NCI-H187 (cell line): ENCODE measurements at regions not wholly inside any gene's neighbourhood (a gene's known extent, or its start where the extent isn't known, plus 50 kb on each side); places are given as distances from the start of the nearest gene placed in this dataset.

Experiments
- DNase-seq, 2 experiments: peaks; one replicate each; lab custom pipeline; 2025; lab: John Stamatoyannopoulos, UW

GRCh38 chr12:77493302-77494168, 337.2 kb upstream of the NAV3 start:
- no peak for DNase-seq

- DNase-seq, result no peak
Measured at GRCh38 chr12:77492536-77492935, 338.2 kb upstream of the NAV3 start.

GRCh38 chr12:77489331-77489970, 341.2 kb upstream of the NAV3 start:
- no peak for DNase-seq

- DNase-seq, result no peak
Measured at GRCh38 chr12:77488041-77488620, 342.6 kb upstream of the NAV3 start.

DNA sequence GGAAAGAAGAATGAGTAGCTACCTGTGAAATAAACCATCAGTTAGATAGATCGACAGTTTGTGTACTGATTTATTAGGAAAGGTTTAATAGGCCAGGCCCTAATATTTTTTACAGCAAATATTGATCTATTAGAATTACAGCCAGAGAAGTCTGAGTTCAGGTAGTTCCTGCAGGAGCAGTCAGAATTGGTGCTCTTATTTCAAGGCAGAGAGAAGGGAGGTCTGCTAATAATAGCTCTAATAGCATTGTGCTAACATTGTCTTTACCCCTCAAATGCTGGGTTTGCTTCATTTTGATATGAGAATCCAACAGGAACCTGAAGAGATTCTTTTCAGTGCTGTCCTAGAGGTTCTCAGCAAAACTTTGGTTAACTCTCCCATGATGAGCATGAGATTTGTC, 343.8 kb upstream of the NAV3 start:
- DNase-seq, result no peak

GRCh38 chr12:77485961-77486854, 344.5 kb upstream of the NAV3 start:
- no peak for DNase-seq

DNA sequence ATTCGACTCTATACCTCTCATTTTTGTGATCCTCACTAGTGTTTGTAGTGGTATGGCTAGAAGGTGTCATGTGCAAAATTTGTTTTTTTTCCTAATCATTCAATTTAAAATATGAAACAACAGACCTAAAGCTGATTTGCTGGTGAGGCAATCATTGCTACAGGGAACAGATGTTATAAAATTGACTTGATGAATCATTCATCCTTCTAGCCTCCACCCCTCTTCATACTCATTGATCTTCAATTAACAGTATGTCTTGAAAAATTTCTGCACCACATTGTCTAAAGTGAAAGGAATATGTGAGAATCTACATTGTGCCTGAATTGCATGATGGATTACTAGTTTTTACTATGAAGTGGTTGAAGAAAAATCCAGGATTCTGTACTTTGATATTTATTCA, 349.0 kb upstream of the NAV3 start:
- DNase-seq, result no peak

DNA sequence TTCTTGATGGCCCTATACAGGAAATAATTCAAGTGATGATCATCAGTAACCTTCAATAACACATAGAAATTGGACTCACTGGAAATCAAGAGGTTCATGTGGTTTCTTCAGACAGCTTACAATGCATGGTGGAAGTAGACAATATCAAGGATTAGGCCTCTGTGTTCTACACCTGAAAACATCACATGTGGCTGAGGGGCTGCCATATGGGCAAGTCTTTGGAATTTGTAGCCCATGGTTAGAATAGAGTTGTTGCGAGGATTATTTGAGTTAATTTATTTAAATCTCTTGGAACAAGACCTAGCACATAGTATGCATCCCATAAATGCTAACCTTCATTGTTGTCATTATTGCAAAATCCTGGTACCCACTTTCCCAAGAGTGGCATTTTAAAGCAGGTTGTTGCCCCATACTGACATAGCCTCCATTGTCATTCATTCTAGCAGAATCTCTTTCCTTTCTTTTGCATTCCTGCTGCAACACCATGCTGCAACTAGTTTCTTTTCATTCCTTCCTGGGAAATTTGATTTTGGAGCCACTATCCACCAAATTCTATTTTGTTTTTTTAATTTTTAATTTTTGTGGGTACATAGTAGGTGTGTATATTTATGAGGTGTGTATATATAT, 352.7 kb upstream of the NAV3 start:
- DNase-seq, result no peak

- no peak for DNase-seq
Measured at GRCh38 chr12:77471801-77472200, 358.9 kb upstream of the NAV3 start.

GRCh38 chr12:77469578-77470333, 360.9 kb upstream of the NAV3 start:
- DNase-seq, result no peak

DNA sequence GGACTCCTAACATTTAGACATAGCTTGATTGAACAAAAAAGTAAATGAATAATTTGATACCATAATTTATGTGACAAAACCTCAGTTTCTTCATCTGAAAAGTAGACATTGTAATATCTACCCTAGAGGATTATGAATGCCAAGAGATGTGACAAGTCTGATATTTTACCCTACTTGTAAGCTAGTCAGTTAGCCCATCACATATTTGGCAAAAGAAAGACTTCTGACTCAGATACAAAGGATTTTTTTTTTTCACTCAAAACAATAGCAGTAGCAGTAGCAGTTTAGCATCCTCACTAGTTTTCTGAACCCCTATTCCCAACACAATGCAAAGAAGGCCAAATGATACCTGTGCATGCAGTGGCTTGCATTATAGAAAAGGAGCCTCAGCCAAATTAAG, 377.3 kb upstream of the E2F7 start:
- DNase-seq, result no peak

DNA sequence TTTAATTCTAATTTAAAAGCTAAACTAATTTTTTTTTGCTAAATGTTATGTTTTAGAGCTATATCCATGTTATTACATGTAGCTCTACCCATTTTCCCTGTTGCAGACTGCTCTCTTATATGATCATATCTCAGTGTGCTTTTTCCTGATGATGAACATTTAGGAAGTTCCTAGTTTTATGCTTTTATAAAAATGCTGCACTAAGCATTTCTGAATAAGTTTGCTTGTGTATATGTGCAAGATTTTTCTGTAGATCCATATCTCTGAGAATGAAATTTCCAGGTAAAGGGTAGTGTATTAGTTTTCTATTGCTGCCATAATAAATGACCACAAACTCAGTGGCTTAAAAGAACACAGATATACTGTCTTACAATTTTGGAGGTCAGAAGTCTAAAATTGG, 374.4 kb upstream of the E2F7 start:
- no peak for DNase-seq

- DNase-seq, result no peak
Measured at GRCh38 chr12:77438644-77439043, 373.3 kb upstream of the E2F7 start.

GRCh38 chr12:77437206-77437605, 371.8 kb upstream of the E2F7 start:
- no peak for DNase-seq

GRCh38 chr12:77435446-77436091, 370.2 kb upstream of the E2F7 start:
- DNase-seq, result no peak

DNA sequence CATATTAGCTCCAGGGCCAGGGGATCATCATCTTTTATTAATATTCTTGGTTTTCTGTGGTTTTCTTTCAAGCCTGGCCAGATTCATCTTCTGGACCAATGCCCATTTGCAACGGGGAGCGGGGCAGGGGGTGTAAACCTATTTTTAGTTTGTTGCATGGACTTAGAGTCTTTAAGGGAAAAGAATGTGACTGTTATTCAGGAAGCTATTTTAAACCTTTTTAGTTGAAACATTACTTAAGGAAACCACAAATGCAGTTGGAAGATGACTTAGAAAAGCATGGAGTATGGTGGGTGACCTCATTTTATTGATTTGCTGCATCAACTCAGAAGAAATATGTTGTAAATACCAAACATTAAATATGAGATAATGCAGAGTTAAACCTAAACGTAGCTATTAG, 368.4 kb upstream of the E2F7 start:
- DNase-seq, result no peak

GRCh38 chr12:77429426-77429825, 364.1 kb upstream of the E2F7 start:
- no peak for DNase-seq

- DNase-seq, result no peak
Measured at GRCh38 chr12:77421152-77421551, 355.8 kb upstream of the E2F7 start.

GRCh38 chr12:77409551-77409950, 344.2 kb upstream of the E2F7 start:
- no peak for DNase-seq

DNA sequence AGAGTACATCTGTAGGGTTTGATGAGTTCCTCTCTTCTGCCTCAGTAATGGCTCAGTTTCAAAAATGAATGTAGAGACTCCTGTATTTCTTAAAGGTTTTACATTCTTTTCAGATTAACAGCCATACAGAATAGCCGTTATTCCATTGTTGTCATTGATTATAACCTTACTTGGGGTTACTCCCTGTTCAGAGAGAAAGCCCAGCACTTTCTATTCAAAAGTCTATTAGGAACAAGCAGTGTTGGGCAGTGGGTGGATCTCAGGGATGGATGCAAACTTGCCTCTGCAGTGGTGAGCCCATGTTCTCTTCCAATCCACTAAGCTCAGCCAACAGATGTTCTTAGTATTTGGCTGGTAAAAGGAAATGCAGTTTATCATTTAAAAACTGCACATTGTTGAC, 342.6 kb upstream of the E2F7 start:
- no peak for DNase-seq
